AG04449 (cell line): ENCODE measurements at regions not wholly inside any gene's neighbourhood (a gene's known extent, or its start where the extent isn't known, plus 50 kb on each side); places are given as distances from the start of the nearest gene placed in this dataset.

Source experiments
- CTCF ChIA-PET: fragments of 350-600 bp; formaldehyde crosslinking; extraction: SDS; loops from one replicate; lab custom pipeline; 2021; ENCODE audit warnings: antibody characterized with exemption; lab: Yijun Ruan, JAX
- POLR2A ChIA-PET: fragments of 400-600, 350-600 bp; formaldehyde crosslinking; extraction: SDS; loops from one replicate; lab custom pipeline; 2020; ENCODE audit warnings: antibody characterized with exemption, inconsistent platforms; lab: Yijun Ruan, JAX
- DNase-seq: peaks from one replicate; pipeline ENCODE4 v3.0.0-alpha.2; 2010; ENCODE audit warnings: low read depth, low spot score
- H3K4me3 ChIP-seq: 2 replicates; pipeline ENCODE4 v1.5.1; 2011; ENCODE audit warnings: low read depth, mild to moderate bottlenecking, control low read depth, low read length
- CTCF ChIP-seq: IDR thresholded peaks from one replicate; pipeline ENCODE4 v1.5.1; 2011; ENCODE audit warnings: mild to moderate bottlenecking, moderate library complexity, low read length, control low read depth, inconsistent platforms; ENCODE audit not compliant: insufficient read depth; ENCODE audit errors: missing control alignments

GRCh38 chr1:218686258-218686657 is 341.1 kb downstream of the TGFB2 start:
- CTCF ChIA-PET = interaction anchor here (1.0 kb wide), 2 partner anchors 9 to 381 kb away, joined by 3 read pairs; no protein-coding TSS in a partner anchor
- POLR2A ChIA-PET = no interaction called here

GRCh38 chr1:218686761-218687160 is 341.6 kb downstream of the TGFB2 start:
- CTCF ChIA-PET = interaction anchor here (1.0 kb wide), 1 partner anchor 380 kb away, joined by 3 read pairs; no protein-coding TSS in a partner anchor

More at GRCh38 chr1:218686258-218686657, 341.1 kb downstream of the TGFB2 start:
- no peak for TF ChIP-seq CTCF
- no peak overlapping the region for H3K4me3 ChIP-seq
- no peak for DNase-seq

DNA sequence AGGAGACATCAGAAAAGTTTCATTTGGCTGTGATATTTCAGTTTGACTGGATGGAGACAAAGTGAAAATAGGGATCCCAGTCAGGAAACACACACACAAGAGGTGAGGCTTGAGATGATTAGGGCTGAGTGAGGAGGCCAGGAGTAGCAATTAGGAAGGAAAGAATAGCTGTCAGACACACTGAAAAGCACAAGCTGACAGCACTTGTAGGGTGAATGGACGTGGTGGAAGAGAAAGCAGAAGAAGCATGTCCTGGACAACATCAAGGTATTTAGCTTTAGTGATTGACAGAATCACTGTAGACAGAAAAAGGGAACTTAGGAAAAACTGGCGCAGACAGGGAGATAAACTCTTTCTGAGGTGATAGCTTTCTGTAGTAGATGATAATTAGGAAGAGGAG is 347.7 kb downstream of the TGFB2 start:
- TF ChIP-seq CTCF = no peak
- ChIA-PET CTCF (interaction anchor here (2.7 kb wide), 1 partner anchor 9 kb away, joined by 14 read pairs; no protein-coding TSS in a partner anchor), POLR2A (no interaction called here)
- DNase-seq = no peak
- H3K4me3 ChIP-seq = no peak overlapping the region

More at GRCh38 chr1:218686761-218687160, 341.6 kb downstream of the TGFB2 start:
- POLR2A ChIA-PET = no interaction called here
- H3K4me3 ChIP-seq = no peak overlapping the region
- no peak for TF ChIP-seq CTCF
- DNase-seq = no peak

- TF ChIP-seq CTCF = no peak
- ChIA-PET CTCF (interaction anchor here (1.0 to 2.7 kb wide), 2 partner anchors 10 to 723 kb away, joined by 3 to 14 read pairs; no protein-coding TSS in a partner anchor), POLR2A (no interaction called here)
- H3K4me3 ChIP-seq = no peak overlapping the region
- no peak for DNase-seq
Observed at GRCh38 chr1:218693599-218693998, 348.5 kb downstream of the TGFB2 start.

DNA sequence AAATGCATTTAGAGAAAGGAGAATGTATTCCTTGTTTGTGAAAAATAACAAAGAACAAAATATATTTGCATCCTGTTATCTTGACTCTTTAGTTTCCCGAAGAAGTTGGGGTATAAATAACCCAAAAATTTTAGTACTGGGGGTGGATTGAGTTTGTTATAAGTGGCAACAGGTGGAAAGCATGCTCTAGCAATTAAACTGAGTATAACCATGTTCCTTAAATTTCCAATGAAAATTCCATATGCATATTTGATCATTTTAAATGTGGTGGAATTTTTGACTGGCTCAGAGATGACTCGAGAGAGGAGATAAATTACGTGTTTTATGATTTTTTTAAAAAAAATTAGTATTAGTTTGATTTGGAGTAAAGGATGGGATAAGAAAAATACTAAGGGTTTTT is 348.9 kb downstream of the TGFB2 start:
- no peak for DNase-seq
- TF ChIP-seq CTCF = no peak
- CTCF ChIA-PET = interaction anchor here (1.0 to 2.7 kb wide), 2 partner anchors 10 to 723 kb away, joined by 3 to 14 read pairs; no protein-coding TSS in a partner anchor
- H3K4me3 ChIP-seq = no peak overlapping the region
- POLR2A ChIA-PET = interaction anchor here (0.7 kb wide), 1 partner anchor 345 kb away, joined by 3 read pairs; no protein-coding TSS in a partner anchor

GRCh38 chr1:218694636-218695035 is 349.5 kb downstream of the TGFB2 start:
- POLR2A ChIA-PET = interaction anchor here (0.7 kb wide), 1 partner anchor 346 kb away, joined by 3 read pairs; no protein-coding TSS in a partner anchor
- DNase-seq = no peak
- CTCF ChIA-PET = interaction anchor here (2.7 kb wide), 1 partner anchor 11 kb away, joined by 14 read pairs; no protein-coding TSS in a partner anchor
- no peak overlapping the region for H3K4me3 ChIP-seq
- TF ChIP-seq CTCF = no peak
